ENCODE measurements at regions not wholly inside any gene's neighbourhood (a gene's known extent, or its start where the extent isn't known, plus 50 kb on each side); places are given as distances from the start of the nearest gene placed in this dataset.
"Not testable (repeated sequence)": the region's sequence is repeated elsewhere in the genome, so short reads cannot be mapped to it uniquely, and the experiment has no call there.

DNA sequence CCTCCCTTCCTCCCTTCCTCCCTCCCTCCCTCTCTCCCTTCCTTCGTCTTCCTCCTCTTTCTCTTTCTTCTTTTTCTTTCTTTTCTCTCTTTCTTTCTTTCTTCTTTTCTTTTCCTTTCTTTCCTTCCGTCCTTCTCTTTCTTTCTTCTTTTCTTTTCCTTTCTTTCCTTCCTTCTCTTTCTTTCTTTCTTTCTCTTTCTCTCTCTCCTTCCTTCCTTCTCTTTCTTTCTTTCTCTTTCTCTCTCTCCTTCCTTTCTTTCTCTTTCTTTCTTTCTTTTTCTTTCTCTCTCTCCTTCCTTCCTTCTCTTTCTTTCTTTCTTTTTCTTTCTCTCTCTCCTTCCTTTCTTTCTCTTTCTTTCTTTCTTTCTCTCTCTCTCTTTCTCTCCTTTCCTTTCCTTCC lies 84.4 kb upstream of the SLC24A2 start:
- DNase-seq (ENCODE audit: low read depth), result not testable (repeated sequence)

DNA sequence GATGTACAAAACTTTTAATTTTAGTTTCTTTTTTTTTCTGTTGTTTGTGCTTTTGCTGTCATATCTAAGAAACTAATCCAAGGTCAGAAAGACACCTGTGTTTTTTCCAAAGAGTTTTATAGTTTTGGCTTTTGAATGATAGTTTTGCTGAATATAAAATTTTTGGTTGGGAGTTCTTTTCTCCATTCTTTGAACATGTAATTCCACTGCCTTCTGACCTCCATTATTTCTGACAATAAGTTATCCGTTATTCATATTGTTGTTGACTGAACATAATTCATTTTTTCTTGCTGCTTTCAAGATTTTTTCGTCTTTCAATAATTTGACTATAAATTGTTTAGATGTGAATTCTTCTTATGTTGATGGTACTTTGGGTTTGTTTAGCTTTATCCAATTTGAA lies 82.2 kb upstream of the SLC24A2 start:
- no peak for DNase-seq (ENCODE audit: low read depth)

GRCh38 chr9:19840953-19841352 lies 52.1 kb upstream of the SLC24A2 start:
- no peak for DNase-seq (ENCODE audit: low read depth)
